ENCODE measurements at regions not wholly inside any gene's neighbourhood (a gene's known extent, or its start where the extent isn't known, plus 50 kb on each side); places are given as distances from the start of the nearest gene placed in this dataset.
"Not testable (repeated sequence)": the region's sequence is repeated elsewhere in the genome, so short reads cannot be mapped to it uniquely, and the experiment has no call there.

- TF ChIP-seq CTCF (IDR thresholded peaks at IDR 0.05); POLR2A (IDR thresholded peaks at IDR 0.05; ENCODE audit: low read depth): not testable (repeated sequence)
Observed at GRCh38 chr9:129423755-129424154, 197.1 kb downstream of the C9orf50 start.

Data from esophagus muscularis mucosa (tissue), 3 donors.